ENCODE measurements at regions not wholly inside any gene's neighbourhood (a gene's known extent, or its start where the extent isn't known, plus 50 kb on each side); places are given as distances from the start of the nearest gene placed in this dataset.

- Histone ChIP-seq H3K4me2 (no peak overlapping the region), H3F3A (replicated peaks; ENCODE audit: insufficient read depth) (no peaks in the 10 kb centered on the region), H3K9me2 (no peaks in the 10 kb centered on the region), H4K20me1 (ENCODE audit: insufficient read depth) (no peaks in the 10 kb centered on the region), H3K27me3 (ENCODE audit: insufficient read depth) (no peaks in the 10 kb centered on the region), H3K36me3 (replicated peaks in 1 of 2; ENCODE audit: control insufficient read depth in 1 of 2, insufficient read depth in 2 of 2, low read length in 1 of 2) (no peaks in the 10 kb centered on the region), H2AFZ (ENCODE audit: low read depth) (no peak overlapping the region), H3K9me3 (no peaks in the 10 kb centered on the region), H3K27ac (ENCODE audit: low read depth in 2 of 2, low read length in 1 of 2) (no peak overlapping the region), H3K4me3 (ENCODE audit: low read depth in 2 of 2, low read length in 1 of 2) (no peak overlapping the region), H3K4me1 (ENCODE audit: control insufficient read depth in 1 of 2, insufficient read depth in 2 of 2, low read depth in 1 of 2, low read length in 1 of 2) (no peaks in the 10 kb centered on the region; a peak in 1 of 4 replicates), H3K9ac (no peak overlapping the region), H3K79me2 (ENCODE audit: insufficient read depth) (no peaks in the 10 kb centered on the region)
- ChIA-PET CTCF (no interaction called here), POLR2A (no interaction called here)
- no peak for TF ChIP-seq USF2 (IDR thresholded peaks at IDR 0.05; ENCODE audit: borderline replicate concordance, low read depth, low read length)
- no peak for TF ChIP-seq TEAD4 (IDR thresholded peaks at IDR 0.05; ENCODE audit: borderline replicate concordance, insufficient read depth)
- TF ChIP-seq FOXJ3 (CRISPR knock-in tag; IDR thresholded peaks at IDR 0.05) = no peak
- TF ChIP-seq NFIC (IDR thresholded peaks at IDR 0.05; ENCODE audit: borderline replicate concordance) = no peak
- no peak for TF ChIP-seq ZBTB33 (IDR thresholded peaks at IDR 0.05; ENCODE audit: borderline replicate concordance, low read depth)
- TF ChIP-seq RCOR1 (IDR thresholded peaks at IDR 0.05; ENCODE audit: low read length) = no peak
- no peak for TF ChIP-seq CTCF (IDR thresholded peaks at IDR 0.05)
- TF ChIP-seq NRF1 (IDR thresholded peaks at IDR 0.05; ENCODE audit: low read depth, low read length) = no peak
- no peak for TF ChIP-seq FOXM1 (IDR thresholded peaks at IDR 0.05; ENCODE audit: low read depth)
- no peak for TF ChIP-seq REST (IDR thresholded peaks at IDR 0.05; ENCODE audit: low read depth, low read length)
- TF ChIP-seq ELF1 (IDR thresholded peaks at IDR 0.05) = no peak
- TF ChIP-seq TAF1 (IDR thresholded peaks at IDR 0.05; ENCODE audit: borderline replicate concordance, low read depth, low read length) = no peak
- 75% methylated on average over 3 of the region's 3 CpGs for WGBS (ENCODE audit: low lambda C conversion rate)
- no peak for DNase-seq
Observed at GRCh38 chr3:193119926-193120325, 121.1 kb upstream of the PLAAT1 start.
